Left lung (tissue), 4 donors: ENCODE measurements at regions not wholly inside any gene's neighbourhood (a gene's known extent, or its start where the extent isn't known, plus 50 kb on each side); places are given as distances from the start of the nearest gene placed in this dataset.
A peak's percentile ranks its signal among the peaks of the same experiment; 100 is the strongest.
"Not testable (repeated sequence)": the region's sequence is repeated elsewhere in the genome, so short reads cannot be mapped to it uniquely, and the experiment has no call there.

ENCODE experiments used
- ATAC-seq: fragments of 200-7000 bp; cut with Tn5 transposase; one replicate; pipeline ENCODE4 v1.9.1; 2020; ENCODE audit warnings: moderate library complexity
- DNase-seq, 4 donors: peaks; one replicate each; pipeline ENCODE4 v3.0.0-alpha.2; 2013 to 2020
- H3K27ac ChIP-seq, 2 donors: fragments of 200-600 bp; sonication (generic) in 1 of 2; one replicate each; pipeline versions ENCODE4 v1.5.0 to v1.8.0; 2020 to 2021
- H3K27me3 ChIP-seq, 2 donors: fragments of 200-600 bp; sonication (generic) in 1 of 2; one replicate each; pipeline versions ENCODE4 v1.5.0 to v1.8.0; 2020 to 2021
- H3K36me3 ChIP-seq, 2 donors: fragments of 200-600 bp; sonication (generic) in 1 of 2; one replicate each; pipeline versions ENCODE4 v1.5.0 to v1.8.0; 2020 to 2021
- H3K4me1 ChIP-seq, 2 donors: fragments of 200-600 bp; one replicate each; pipeline ENCODE4 v1.8.0; 2021
- H3K4me3 ChIP-seq, 2 donors: fragments of 200-600 bp; sonication (generic) in 1 of 2; one replicate each; pipeline versions ENCODE4 v1.5.0 to v1.8.0; 2020 to 2021; ENCODE audit warnings: mild to moderate bottlenecking in 1 of 2
- H3K9me3 ChIP-seq, 2 donors: fragments of 200-600 bp; sonication (generic) in 1 of 2; one replicate each; pipeline versions ENCODE4 v1.5.0 to v1.8.0; 2020 to 2021
- intact Hi-C, 2 donors: fragments of 100-400 bp; cut with DNase I; formaldehyde crosslinking; loops; one replicate each; pipeline versions ENCODE4 v1.11.2 to v1.14.2; 2022
- TF ChIP-seq, protein P1 (sequence below), 2 donors: fragments of 200-600 bp; sonication (generic) in 1 of 2; IDR thresholded peaks; one replicate each; pipeline versions ENCODE4 v1.5.0 to v1.8.0; 2021; ENCODE audit warnings: antibody characterized with exemption in 2 of 2
- donor health status: DM: no; HTN: yes; CAD: no.
- donor health status: DM: no; HTN: no; CAD: no.

DNA sequence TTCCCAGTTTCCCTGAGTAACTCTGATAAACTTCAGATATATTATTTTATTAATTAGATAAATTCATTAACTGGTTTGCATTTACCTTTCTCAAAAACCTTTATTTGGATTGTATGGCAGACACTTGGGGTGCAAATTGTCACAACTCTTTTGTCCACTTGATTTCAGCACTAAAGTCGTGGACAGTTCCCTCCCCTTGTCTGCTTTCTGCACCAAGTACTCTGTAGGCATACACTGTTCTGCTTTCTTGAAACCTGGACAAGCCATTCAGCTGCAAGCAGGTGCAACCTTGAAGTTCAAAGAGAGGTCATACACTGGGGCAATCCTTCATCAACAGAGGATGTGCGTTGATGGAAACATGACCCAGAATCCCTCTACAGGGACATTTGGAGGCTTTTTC, 162.9 kb downstream of the ARL5B start:
- Histone ChIP-seq H3K36me3 (no peaks in the 10 kb centered on the region), H3K4me3 (no peak overlapping the region), H3K27ac (no peak overlapping the region), H3K4me1 (no peaks in the 10 kb centered on the region), H3K9me3 (peaks cover 0 to 12% of the 10 kb centered on the region in 2 donors), H3K27me3 (no peaks in the 10 kb centered on the region)
- DNase-seq (peak in 2 of 4 donors; percentile 44 to 57), ATAC-seq (no peak)
- TF ChIP-seq, protein P1, sequence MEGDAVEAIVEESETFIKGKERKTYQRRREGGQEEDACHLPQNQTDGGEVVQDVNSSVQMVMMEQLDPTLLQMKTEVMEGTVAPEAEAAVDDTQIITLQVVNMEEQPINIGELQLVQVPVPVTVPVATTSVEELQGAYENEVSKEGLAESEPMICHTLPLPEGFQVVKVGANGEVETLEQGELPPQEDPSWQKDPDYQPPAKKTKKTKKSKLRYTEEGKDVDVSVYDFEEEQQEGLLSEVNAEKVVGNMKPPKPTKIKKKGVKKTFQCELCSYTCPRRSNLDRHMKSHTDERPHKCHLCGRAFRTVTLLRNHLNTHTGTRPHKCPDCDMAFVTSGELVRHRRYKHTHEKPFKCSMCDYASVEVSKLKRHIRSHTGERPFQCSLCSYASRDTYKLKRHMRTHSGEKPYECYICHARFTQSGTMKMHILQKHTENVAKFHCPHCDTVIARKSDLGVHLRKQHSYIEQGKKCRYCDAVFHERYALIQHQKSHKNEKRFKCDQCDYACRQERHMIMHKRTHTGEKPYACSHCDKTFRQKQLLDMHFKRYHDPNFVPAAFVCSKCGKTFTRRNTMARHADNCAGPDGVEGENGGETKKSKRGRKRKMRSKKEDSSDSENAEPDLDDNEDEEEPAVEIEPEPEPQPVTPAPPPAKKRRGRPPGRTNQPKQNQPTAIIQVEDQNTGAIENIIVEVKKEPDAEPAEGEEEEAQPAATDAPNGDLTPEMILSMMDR (IDR thresholded peaks at IDR 0.05), result no peak
- intact Hi-C loops, result no loop called here

DNA sequence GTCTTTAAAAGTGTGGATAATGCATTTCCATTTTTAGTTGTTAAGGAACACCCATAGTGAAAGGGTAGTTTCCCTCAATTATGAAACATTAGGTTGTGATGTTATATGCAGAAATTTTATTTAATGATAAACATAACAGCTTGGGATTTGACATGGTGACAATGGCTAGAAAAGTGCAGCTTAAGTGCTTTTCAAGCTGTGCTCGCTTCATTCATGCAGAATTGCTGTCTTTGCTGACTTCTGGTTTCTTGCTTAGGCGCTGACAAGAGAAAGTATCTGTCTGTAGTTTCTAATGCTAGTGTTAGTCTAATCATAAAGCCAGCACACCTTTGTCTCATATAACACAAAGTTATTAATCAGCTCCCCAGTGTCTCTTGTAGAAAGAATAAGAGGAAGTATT, 170.0 kb downstream of the ARL5B start:
- Histone ChIP-seq H3K4me3 (no peak overlapping the region), H3K9me3 (no peaks in the 10 kb centered on the region), H3K4me1 (no peaks in the 10 kb centered on the region), H3K27me3 (no peaks in the 10 kb centered on the region), H3K27ac (no peak overlapping the region), H3K36me3 (no peaks in the 10 kb centered on the region)
- TF ChIP-seq, protein P1 (IDR thresholded peaks at IDR 0.05), result no peak
- ATAC-seq (no peak), DNase-seq (no peak)
- intact Hi-C loops, result no loop called here

DNA sequence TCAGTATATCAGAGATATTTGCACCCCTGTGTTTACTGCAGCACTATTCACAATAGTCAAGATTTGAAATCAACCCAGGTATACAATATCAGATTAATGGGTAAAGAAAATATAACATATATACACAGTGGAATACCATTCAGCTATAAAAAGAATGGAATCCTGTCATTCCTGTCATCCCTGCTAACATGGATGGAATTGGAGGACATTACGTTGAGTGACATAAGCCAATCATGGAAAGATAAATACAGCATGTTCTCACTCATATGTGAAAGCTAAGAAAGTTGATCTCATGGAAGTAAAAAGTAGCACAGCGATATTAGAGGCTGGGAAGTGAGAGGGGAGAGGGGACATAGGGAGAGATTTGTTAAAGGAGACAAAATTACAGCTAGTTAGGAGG, 171.0 kb downstream of the ARL5B start:
- Histone ChIP-seq H3K9me3 (peaks cover 0 to 2% of the 10 kb centered on the region in 2 donors), H3K4me3 (no peak overlapping the region), H3K27ac (no peak overlapping the region), H3K36me3 (no peaks in the 10 kb centered on the region), H3K27me3 (no peaks in the 10 kb centered on the region), H3K4me1 (no peaks in the 10 kb centered on the region)
- no peak for ATAC-seq
- intact Hi-C loops, result no loop called here
- DNase-seq, result no peak
- TF ChIP-seq, protein P1 (IDR thresholded peaks at IDR 0.05), result no peak

DNA sequence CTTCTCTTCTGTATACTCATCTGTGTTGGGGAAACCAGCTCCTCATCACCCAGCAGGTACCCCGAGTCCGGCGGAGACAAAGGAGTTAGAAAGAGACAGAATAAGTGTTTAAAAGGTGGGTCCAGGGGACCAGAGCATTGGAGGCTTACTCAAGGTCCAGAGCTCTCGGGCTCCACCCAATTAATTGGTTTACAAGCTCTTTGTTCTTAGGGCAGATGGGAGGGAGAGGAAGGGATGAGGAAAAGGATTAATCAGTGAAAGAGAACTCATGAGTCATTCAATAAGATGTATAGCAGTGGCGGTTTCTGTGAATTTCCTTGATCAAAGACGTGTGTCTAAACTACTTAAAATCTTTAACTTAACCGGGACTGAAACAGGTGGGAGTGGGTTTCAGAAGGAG, 192.0 kb upstream of the MALRD1 start:
- H3K4me1 ChIP-seq, H3K27ac ChIP-seq, H3K4me3 ChIP-seq, DNase-seq, intact Hi-C loops, ATAC-seq, H3K9me3 ChIP-seq, H3K27me3 ChIP-seq, H3K36me3 ChIP-seq: not testable (repeated sequence)

DNA sequence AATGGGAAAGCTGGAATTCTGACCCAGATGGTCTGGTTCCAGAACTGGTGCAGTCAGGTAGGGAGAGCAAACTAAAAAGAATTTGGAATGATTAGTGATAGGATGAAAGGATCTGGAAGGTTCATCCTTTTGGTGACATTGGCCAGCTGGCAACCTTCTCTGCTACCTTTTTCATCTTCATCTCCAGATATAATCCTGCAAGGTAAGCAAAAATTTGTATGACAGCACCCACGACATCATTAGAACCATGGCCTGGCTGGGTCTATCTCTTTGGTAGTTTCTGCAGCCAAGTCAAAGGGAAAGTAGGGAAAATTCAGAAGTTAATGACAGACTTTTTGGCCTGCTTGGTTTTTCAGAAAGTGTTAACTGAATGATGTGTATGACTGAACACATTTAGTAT, 188.9 kb upstream of the MALRD1 start:
- Histone ChIP-seq H3K27ac (no peak overlapping the region), H3K36me3 (no peaks in the 10 kb centered on the region), H3K27me3 (no peaks in the 10 kb centered on the region), H3K4me3 (no peak overlapping the region), H3K4me1 (no peaks in the 10 kb centered on the region), H3K9me3 (peaks cover 0 to 2% of the 10 kb centered on the region in 2 donors)
- ATAC-seq (no peak), DNase-seq (no peak)
- TF ChIP-seq, protein P1 (IDR thresholded peaks at IDR 0.05), result no peak
- intact Hi-C loops, result no loop called here

DNA sequence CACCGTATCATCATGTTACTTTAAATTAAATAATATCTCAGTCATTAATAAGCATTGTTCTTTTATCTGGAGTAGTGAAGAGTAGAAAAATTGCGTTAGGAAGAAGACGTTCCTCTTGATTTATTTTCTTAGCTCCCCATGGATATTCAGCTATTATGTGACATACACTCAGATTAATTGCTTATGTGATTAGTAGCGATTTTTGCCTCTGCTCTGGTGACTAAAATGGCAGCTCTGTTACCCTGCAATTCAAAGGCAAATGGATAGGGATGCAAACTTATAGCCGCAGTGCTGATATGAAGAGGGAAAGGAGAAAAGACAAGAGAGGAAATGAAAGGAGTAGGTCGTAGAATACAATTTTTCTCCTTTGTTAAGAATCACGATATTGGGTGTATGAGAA, 188.4 kb upstream of the MALRD1 start:
- TF ChIP-seq, protein P1 (IDR thresholded peaks at IDR 0.05), result no peak
- Histone ChIP-seq H3K9me3 (peaks cover 0 to 7% of the 10 kb centered on the region in 2 donors), H3K27ac (no peak overlapping the region), H3K27me3 (no peaks in the 10 kb centered on the region), H3K36me3 (no peaks in the 10 kb centered on the region), H3K4me1 (no peaks in the 10 kb centered on the region), H3K4me3 (no peak overlapping the region)
- ATAC-seq, result no peak
- DNase-seq, result no peak
- intact Hi-C loops, result no loop called here
